Calu3 (cell line): ENCODE measurements at regions not wholly inside any gene's neighbourhood (a gene's known extent, or its start where the extent isn't known, plus 50 kb on each side); places are given as distances from the start of the nearest gene placed in this dataset.

Source experiments
- BruUV-seq: library from RNA; stranded (reverse); fragments of 400-500 nt; replicated peaks from 2 replicates; lab custom pipeline; 2021; lab: Mats Ljungman, UMichigan
- CTCF ChIA-PET: fragments of 300-600 bp; sonication (Branson Sonifier 250); formaldehyde crosslinking; loops from one replicate; lab custom pipeline; 2022; ENCODE audit warnings: antibody characterized with exemption; lab: Charles Lee
- DNase-seq: peaks from one replicate; pipeline ENCODE4 v3.0.0; 2022
- H3K27ac Mint-ChIP-seq: one replicate; pipeline ENCODE4 v1.8.0; 2022; ENCODE audit warnings: mixed read lengths; ENCODE audit not compliant: unreplicated experiment
- H3K27me3 Mint-ChIP-seq: one replicate; pipeline ENCODE4 v1.8.0; 2022; ENCODE audit warnings: mixed read lengths; ENCODE audit not compliant: unreplicated experiment
- H3K36me3 Mint-ChIP-seq: one replicate; pipeline ENCODE4 v1.8.0; 2022; ENCODE audit warnings: mild to moderate bottlenecking, moderate library complexity, mixed read lengths; ENCODE audit not compliant: insufficient read depth, unreplicated experiment
- H3K4me1 Mint-ChIP-seq: one replicate; pipeline ENCODE4 v1.8.0; 2022; ENCODE audit warnings: mild to moderate bottlenecking, low read depth, mixed read lengths; ENCODE audit not compliant: unreplicated experiment
- H3K4me3 Mint-ChIP-seq: one replicate; pipeline ENCODE4 v1.8.0; 2022; ENCODE audit warnings: mild to moderate bottlenecking, low read depth, moderate library complexity, mixed read lengths; ENCODE audit not compliant: unreplicated experiment
- H3K9me3 Mint-ChIP-seq: one replicate; pipeline ENCODE4 v1.8.0; 2022; ENCODE audit warnings: low read depth, mixed read lengths; ENCODE audit not compliant: unreplicated experiment
- intact Hi-C: fragments of 100-400 bp; cut with micrococcal nuclease; formaldehyde crosslinking; loops from one replicate; pipeline ENCODE4 v1.10.0; 2022; ENCODE audit not compliant: unreplicated experiment
- TF ChIP-seq, protein P1 (sequence below): fragments of 200-600 bp; IDR thresholded peaks from one replicate; pipeline ENCODE4 v1.8.0; 2022; ENCODE audit warnings: antibody characterized with exemption; ENCODE audit not compliant: unreplicated experiment

GRCh38 chr3:28124882-28125281, 116.5 kb upstream of the CMC1 start:
- Mint-ChIP-seq H3K9me3 (no peaks in the 10 kb centered on the region), H3K36me3 (no peaks in the 10 kb centered on the region), H3K27me3 (no peaks in the 10 kb centered on the region), H3K27ac (no peak overlapping the region), H3K4me1 (no peaks in the 10 kb centered on the region), H3K4me3 (no peak overlapping the region)
- BruUV-seq = no TSS peak
- TF ChIP-seq, protein P1, sequence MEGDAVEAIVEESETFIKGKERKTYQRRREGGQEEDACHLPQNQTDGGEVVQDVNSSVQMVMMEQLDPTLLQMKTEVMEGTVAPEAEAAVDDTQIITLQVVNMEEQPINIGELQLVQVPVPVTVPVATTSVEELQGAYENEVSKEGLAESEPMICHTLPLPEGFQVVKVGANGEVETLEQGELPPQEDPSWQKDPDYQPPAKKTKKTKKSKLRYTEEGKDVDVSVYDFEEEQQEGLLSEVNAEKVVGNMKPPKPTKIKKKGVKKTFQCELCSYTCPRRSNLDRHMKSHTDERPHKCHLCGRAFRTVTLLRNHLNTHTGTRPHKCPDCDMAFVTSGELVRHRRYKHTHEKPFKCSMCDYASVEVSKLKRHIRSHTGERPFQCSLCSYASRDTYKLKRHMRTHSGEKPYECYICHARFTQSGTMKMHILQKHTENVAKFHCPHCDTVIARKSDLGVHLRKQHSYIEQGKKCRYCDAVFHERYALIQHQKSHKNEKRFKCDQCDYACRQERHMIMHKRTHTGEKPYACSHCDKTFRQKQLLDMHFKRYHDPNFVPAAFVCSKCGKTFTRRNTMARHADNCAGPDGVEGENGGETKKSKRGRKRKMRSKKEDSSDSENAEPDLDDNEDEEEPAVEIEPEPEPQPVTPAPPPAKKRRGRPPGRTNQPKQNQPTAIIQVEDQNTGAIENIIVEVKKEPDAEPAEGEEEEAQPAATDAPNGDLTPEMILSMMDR = no peak
- intact Hi-C loops = no loop called here
- CTCF ChIA-PET = no interaction called here
- DNase-seq = no peak

GRCh38 chr3:28125342-28125741, 116.1 kb upstream of the CMC1 start:
- H3K27ac Mint-ChIP-seq = no peak overlapping the region
- no peak for DNase-seq
- H3K4me3 Mint-ChIP-seq = no peak overlapping the region
- no peaks in the 10 kb centered on the region for H3K27me3 Mint-ChIP-seq
- no peaks in the 10 kb centered on the region for H3K4me1 Mint-ChIP-seq
- no TSS peak for BruUV-seq
- CTCF ChIA-PET = no interaction called here
- intact Hi-C loops = no loop called here
- no peaks in the 10 kb centered on the region for H3K9me3 Mint-ChIP-seq
- no peaks in the 10 kb centered on the region for H3K36me3 Mint-ChIP-seq
- TF ChIP-seq, protein P1 = no peak

DNA sequence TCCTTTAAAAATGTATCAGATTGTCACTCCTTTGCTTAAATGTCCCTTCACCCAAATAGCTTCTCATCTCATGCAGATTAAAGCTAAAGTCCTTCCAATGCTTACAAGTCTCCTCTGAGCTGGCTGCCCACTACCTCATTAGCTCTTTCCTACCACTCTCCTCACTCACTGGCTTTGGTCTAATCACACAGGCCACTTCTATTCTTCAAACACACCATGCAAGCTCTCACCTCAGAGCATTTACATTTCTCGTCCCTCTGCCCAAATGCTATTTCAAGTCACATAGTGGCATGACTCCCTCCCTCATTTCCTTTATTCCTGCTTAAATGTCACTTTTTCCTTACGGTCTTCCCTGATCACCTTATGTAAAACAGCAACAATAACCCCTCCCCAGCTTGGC, 110.6 kb upstream of the CMC1 start:
- no peaks in the 10 kb centered on the region for H3K36me3 Mint-ChIP-seq
- H3K27ac Mint-ChIP-seq = no peak overlapping the region
- DNase-seq = no peak
- H3K4me1 Mint-ChIP-seq = no peaks in the 10 kb centered on the region
- CTCF ChIA-PET = no interaction called here
- no TSS peak for BruUV-seq
- TF ChIP-seq, protein P1 = no peak
- H3K9me3 Mint-ChIP-seq = no peaks in the 10 kb centered on the region
- no peaks in the 10 kb centered on the region for H3K27me3 Mint-ChIP-seq
- intact Hi-C loops = no loop called here
- H3K4me3 Mint-ChIP-seq = no peak overlapping the region

DNA sequence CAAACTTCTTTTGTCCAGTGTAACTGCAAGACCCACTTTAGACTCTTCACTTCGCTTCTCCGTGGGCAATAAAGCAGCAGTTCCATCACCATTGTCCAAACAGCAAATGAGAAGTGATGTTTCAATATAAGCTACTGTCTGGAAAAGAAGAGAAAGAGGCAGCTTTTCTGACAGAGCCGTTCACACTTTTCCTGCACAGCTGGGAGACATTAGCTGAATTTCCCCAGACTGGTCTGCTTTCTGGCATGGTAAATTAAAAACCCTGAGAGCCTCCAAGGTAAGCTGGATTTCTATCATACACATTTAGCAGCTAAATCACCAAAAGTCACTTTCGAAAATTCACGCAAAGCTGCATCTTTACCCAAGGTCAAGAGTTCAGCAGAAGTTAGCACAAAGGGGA, 108.5 kb upstream of the CMC1 start:
- intact Hi-C loops = no loop called here
- Mint-ChIP-seq H3K9me3 (no peaks in the 10 kb centered on the region), H3K36me3 (no peaks in the 10 kb centered on the region), H3K4me1 (no peaks in the 10 kb centered on the region), H3K27ac (no peak overlapping the region), H3K4me3 (no peak overlapping the region), H3K27me3 (no peaks in the 10 kb centered on the region)
- TF ChIP-seq, protein P1 = no peak
- CTCF ChIA-PET = no interaction called here
- DNase-seq = no peak
- BruUV-seq = no TSS peak
